Activated CD4-positive, alpha-beta T cell treated with anti-CD3 and anti-CD28 coated beads, Interleukin-2, amount 10 ng/mL, durations not matched to agents 24 days and 14 days (primary cell): ENCODE measurements at regions not wholly inside any gene's neighbourhood (a gene's known extent, or its start where the extent isn't known, plus 50 kb on each side); places are given as distances from the start of the nearest gene placed in this dataset.
"Not testable (repeated sequence)": the region's sequence is repeated elsewhere in the genome, so short reads cannot be mapped to it uniquely, and the experiment has no call there.

Source experiments
- DNase-seq: peaks from one replicate; pipeline ENCODE4 v3.0.0; 2022
- H3K27ac Mint-ChIP-seq: one replicate; pipeline ENCODE4 v1.8.0; 2022; ENCODE audit warnings: mild to moderate bottlenecking, mixed read lengths
- H3K27me3 Mint-ChIP-seq: one replicate; pipeline ENCODE4 v1.8.0; 2022; ENCODE audit warnings: mixed read lengths
- H3K36me3 Mint-ChIP-seq: one replicate; pipeline ENCODE4 v1.8.0; 2022; ENCODE audit warnings: low read depth, mild to moderate bottlenecking, mixed read lengths
- H3K4me1 Mint-ChIP-seq: one replicate; pipeline ENCODE4 v1.8.0; 2021; ENCODE audit warnings: mixed read lengths
- H3K4me3 Mint-ChIP-seq: one replicate; pipeline ENCODE4 v1.8.0; 2022; ENCODE audit warnings: mild to moderate bottlenecking, moderate library complexity, mixed read lengths
- H3K9me3 Mint-ChIP-seq: one replicate; pipeline ENCODE4 v1.8.0; 2021; ENCODE audit warnings: mixed read lengths
- intact Hi-C: fragments of 100-400 bp; cut with micrococcal nuclease; formaldehyde crosslinking; loops from one replicate; pipeline ENCODE4 v1.15.1; 2023

- Mint-ChIP-seq H3K4me1 (no peaks in the 10 kb centered on the region), H3K27ac (no peak overlapping the region), H3K9me3 (peaks cover 13% of the 10 kb centered on the region), H3K27me3 (peaks cover 2% of the 10 kb centered on the region), H3K4me3 (no peak overlapping the region), H3K36me3 (peaks cover 2% of the 10 kb centered on the region)
- DNase-seq: no peak
- intact Hi-C loops: no loop called here
Measured at GRCh38 chr9:7315746-7316145, 483.8 kb downstream of the DMAC1 start.

- peaks cover 2% of the 10 kb centered on the region for H3K27me3 Mint-ChIP-seq
- no peak for DNase-seq
- H3K9me3 Mint-ChIP-seq: peaks cover 16% of the 10 kb centered on the region
- no peaks in the 10 kb centered on the region for H3K4me1 Mint-ChIP-seq
- no peak overlapping the region for H3K27ac Mint-ChIP-seq
- no peak overlapping the region for H3K4me3 Mint-ChIP-seq
- intact Hi-C loops: no loop called here
- peaks cover 2% of the 10 kb centered on the region for H3K36me3 Mint-ChIP-seq
Measured at GRCh38 chr9:7315116-7315515, 484.5 kb downstream of the DMAC1 start.

GRCh38 chr9:7313389-7313788 is 486.2 kb downstream of the DMAC1 start:
- Mint-ChIP-seq H3K27ac (no peak overlapping the region), H3K9me3 (peaks cover 20% of the 10 kb centered on the region), H3K36me3 (peaks cover 2% of the 10 kb centered on the region), H3K4me3 (no peak overlapping the region), H3K4me1 (no peaks in the 10 kb centered on the region), H3K27me3 (peaks cover 2% of the 10 kb centered on the region)
- intact Hi-C loops: no loop called here
- no peak for DNase-seq

- H3K4me1 Mint-ChIP-seq, H3K4me3 Mint-ChIP-seq, H3K36me3 Mint-ChIP-seq, intact Hi-C loops, H3K27ac Mint-ChIP-seq, DNase-seq, H3K27me3 Mint-ChIP-seq: not testable (repeated sequence)
- peaks cover 18% of the 10 kb centered on the region for H3K9me3 Mint-ChIP-seq
Measured at GRCh38 chr9:7309051-7309450, 490.5 kb downstream of the DMAC1 start.

- no peaks in the 10 kb centered on the region for H3K4me1 Mint-ChIP-seq
- intact Hi-C loops: no loop called here
- no peak overlapping the region for H3K4me3 Mint-ChIP-seq
- H3K9me3 Mint-ChIP-seq: peaks cover 11% of the 10 kb centered on the region
- no peak overlapping the region for H3K27ac Mint-ChIP-seq
- no peaks in the 10 kb centered on the region for H3K36me3 Mint-ChIP-seq
- no peak for DNase-seq
- peaks cover 15% of the 10 kb centered on the region for H3K27me3 Mint-ChIP-seq
Measured at GRCh38 chr9:7305677-7306076, 493.9 kb downstream of the DMAC1 start.

GRCh38 chr9:7304627-7304995 is 495.0 kb downstream of the DMAC1 start:
- no peak overlapping the region for H3K4me3 Mint-ChIP-seq
- DNase-seq: no peak
- H3K27ac Mint-ChIP-seq: no peak overlapping the region
- peaks cover 4% of the 10 kb centered on the region for H3K9me3 Mint-ChIP-seq
- no peaks in the 10 kb centered on the region for H3K36me3 Mint-ChIP-seq
- intact Hi-C loops: no loop called here
- peaks cover 17% of the 10 kb centered on the region for H3K27me3 Mint-ChIP-seq
- no peaks in the 10 kb centered on the region for H3K4me1 Mint-ChIP-seq

- H3K4me3 Mint-ChIP-seq: no peak overlapping the region
- no peaks in the 10 kb centered on the region for H3K4me1 Mint-ChIP-seq
- H3K9me3 Mint-ChIP-seq: peaks cover 4% of the 10 kb centered on the region
- DNase-seq: no peak
- H3K27ac Mint-ChIP-seq: no peak overlapping the region
- H3K36me3 Mint-ChIP-seq: no peaks in the 10 kb centered on the region
- intact Hi-C loops: no loop called here
- peaks cover 19% of the 10 kb centered on the region for H3K27me3 Mint-ChIP-seq
Measured at GRCh38 chr9:7303907-7304626, 495.5 kb downstream of the DMAC1 start.

- H3K36me3 Mint-ChIP-seq: no peaks in the 10 kb centered on the region
- H3K27ac Mint-ChIP-seq: no peak overlapping the region
- no peak overlapping the region for H3K4me3 Mint-ChIP-seq
- H3K9me3 Mint-ChIP-seq: peaks cover 3% of the 10 kb centered on the region
- no peak for DNase-seq
- peaks cover 9% of the 10 kb centered on the region for H3K4me1 Mint-ChIP-seq
- peaks cover 15% of the 10 kb centered on the region for H3K27me3 Mint-ChIP-seq
- intact Hi-C loops: no loop called here
Measured at GRCh38 chr9:7300484-7300883, 499.1 kb downstream of the DMAC1 start.

- H3K27me3 Mint-ChIP-seq: peaks cover 12% of the 10 kb centered on the region
- peaks cover 3% of the 10 kb centered on the region for H3K9me3 Mint-ChIP-seq
- intact Hi-C loops: loop anchor here (5.0 kb wide), 1 partner anchor 81 kb away; no protein-coding TSS in a partner anchor
- H3K4me3 Mint-ChIP-seq: no peak overlapping the region
- H3K4me1 Mint-ChIP-seq: peaks cover 9% of the 10 kb centered on the region
- peak; percentile 64 for DNase-seq
- peak overlapping the region; percentile 4 for H3K27ac Mint-ChIP-seq
- no peaks in the 10 kb centered on the region for H3K36me3 Mint-ChIP-seq
Measured at GRCh38 chr9:7298123-7298522, 501.5 kb downstream of the DMAC1 start.

GRCh38 chr9:7297521-7297920 is 502.1 kb downstream of the DMAC1 start:
- Mint-ChIP-seq H3K27ac (no peak overlapping the region), H3K27me3 (peaks cover 12% of the 10 kb centered on the region), H3K4me3 (no peak overlapping the region)

GRCh38 chr9:7293091-7293490 is 506.5 kb downstream of the DMAC1 start:
- DNase-seq: no peak
- peaks cover 7% of the 10 kb centered on the region for H3K4me1 Mint-ChIP-seq
- H3K27ac Mint-ChIP-seq: no peak overlapping the region
- intact Hi-C loops: no loop called here
- no peak overlapping the region for H3K4me3 Mint-ChIP-seq
- peaks cover 3% of the 10 kb centered on the region for H3K9me3 Mint-ChIP-seq
- H3K36me3 Mint-ChIP-seq: no peaks in the 10 kb centered on the region
- H3K27me3 Mint-ChIP-seq: peaks cover 8% of the 10 kb centered on the region

More at GRCh38 chr9:7297521-7297920, 502.1 kb downstream of the DMAC1 start:
- peaks cover 3% of the 10 kb centered on the region for H3K9me3 Mint-ChIP-seq
- H3K4me1 Mint-ChIP-seq: peaks cover 9% of the 10 kb centered on the region
- H3K36me3 Mint-ChIP-seq: no peaks in the 10 kb centered on the region
- intact Hi-C loops: loop anchor here (5.0 kb wide), 1 partner anchor 80 kb away; no protein-coding TSS in a partner anchor
- DNase-seq: no peak

GRCh38 chr9:7289773-7290172 is 509.8 kb downstream of the DMAC1 start:
- DNase-seq: no peak
- Mint-ChIP-seq H3K4me3 (no peak overlapping the region), H3K4me1 (no peaks in the 10 kb centered on the region), H3K27me3 (peaks cover 13% of the 10 kb centered on the region), H3K27ac (no peak overlapping the region), H3K9me3 (no peaks in the 10 kb centered on the region), H3K36me3 (no peaks in the 10 kb centered on the region)
- intact Hi-C loops: no loop called here

- Mint-ChIP-seq H3K27me3 (peaks cover 7% of the 10 kb centered on the region), H3K27ac (no peak overlapping the region), H3K4me1 (no peaks in the 10 kb centered on the region), H3K36me3 (no peaks in the 10 kb centered on the region), H3K4me3 (no peak overlapping the region), H3K9me3 (no peaks in the 10 kb centered on the region)
- no peak for DNase-seq
- intact Hi-C loops: no loop called here
Measured at GRCh38 chr9:7287986-7288385, 511.6 kb downstream of the DMAC1 start.

- Mint-ChIP-seq H3K27me3 (peaks cover 7% of the 10 kb centered on the region), H3K9me3 (no peaks in the 10 kb centered on the region), H3K36me3 (no peaks in the 10 kb centered on the region), H3K4me1 (no peaks in the 10 kb centered on the region), H3K4me3 (no peak overlapping the region), H3K27ac (no peak overlapping the region)
- intact Hi-C loops: no loop called here
- no peak for DNase-seq
Measured at GRCh38 chr9:7287065-7287464, 512.5 kb downstream of the DMAC1 start.

- Mint-ChIP-seq H3K4me1 (no peaks in the 10 kb centered on the region), H3K9me3 (peaks cover 4% of the 10 kb centered on the region), H3K27me3 (peaks cover 7% of the 10 kb centered on the region), H3K27ac (no peak overlapping the region), H3K36me3 (no peaks in the 10 kb centered on the region), H3K4me3 (no peak overlapping the region)
- intact Hi-C loops: no loop called here
- DNase-seq: no peak
Measured at GRCh38 chr9:7286101-7286500, 513.5 kb downstream of the DMAC1 start.
